ENCODE measurements at regions not wholly inside any gene's neighbourhood (a gene's known extent, or its start where the extent isn't known, plus 50 kb on each side); places are given as distances from the start of the nearest gene placed in this dataset.
"Not testable (repeated sequence)": the region's sequence is repeated elsewhere in the genome, so short reads cannot be mapped to it uniquely, and the experiment has no call there.

DNA sequence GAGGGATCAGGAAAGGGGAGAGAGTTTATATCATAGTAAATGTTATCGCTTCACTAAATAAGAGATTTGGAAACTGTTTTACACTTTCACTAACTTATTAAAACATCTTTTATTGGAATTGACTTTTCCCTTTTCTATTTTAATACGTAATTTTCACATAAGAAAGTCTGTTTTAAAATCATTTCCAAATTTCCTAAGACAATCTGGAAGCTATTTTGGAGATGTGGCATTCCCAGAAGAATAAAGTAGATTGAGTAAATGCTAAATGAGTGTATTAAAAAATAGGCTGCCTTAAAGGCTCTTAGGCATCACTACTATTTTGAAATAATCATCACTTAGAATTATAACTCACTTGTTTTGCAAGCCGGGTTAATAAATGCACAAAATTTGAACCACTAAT, 763.5 kb downstream of the EDEM1 start:
- no peak for DNase-seq

DNA sequence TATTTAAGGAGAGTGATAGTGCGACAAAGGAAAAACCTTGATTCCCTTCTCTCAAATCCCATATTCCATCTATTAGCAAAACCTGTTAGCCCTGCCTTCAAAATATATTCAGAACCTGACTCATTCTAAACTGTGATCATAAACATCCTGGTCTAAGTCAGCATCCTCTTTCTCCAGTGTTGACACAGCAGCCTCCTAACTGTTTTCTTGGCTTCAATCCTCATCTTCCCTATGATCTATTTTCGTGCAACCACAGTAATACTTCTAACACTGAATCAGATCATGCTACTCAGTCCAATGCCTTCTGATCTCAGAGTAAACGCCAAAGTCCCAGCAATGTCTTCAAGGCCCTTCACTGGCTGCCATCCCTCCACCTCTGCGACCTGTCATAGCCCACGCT, 785.1 kb downstream of the EDEM1 start:
- DNase-seq = no peak

DNA sequence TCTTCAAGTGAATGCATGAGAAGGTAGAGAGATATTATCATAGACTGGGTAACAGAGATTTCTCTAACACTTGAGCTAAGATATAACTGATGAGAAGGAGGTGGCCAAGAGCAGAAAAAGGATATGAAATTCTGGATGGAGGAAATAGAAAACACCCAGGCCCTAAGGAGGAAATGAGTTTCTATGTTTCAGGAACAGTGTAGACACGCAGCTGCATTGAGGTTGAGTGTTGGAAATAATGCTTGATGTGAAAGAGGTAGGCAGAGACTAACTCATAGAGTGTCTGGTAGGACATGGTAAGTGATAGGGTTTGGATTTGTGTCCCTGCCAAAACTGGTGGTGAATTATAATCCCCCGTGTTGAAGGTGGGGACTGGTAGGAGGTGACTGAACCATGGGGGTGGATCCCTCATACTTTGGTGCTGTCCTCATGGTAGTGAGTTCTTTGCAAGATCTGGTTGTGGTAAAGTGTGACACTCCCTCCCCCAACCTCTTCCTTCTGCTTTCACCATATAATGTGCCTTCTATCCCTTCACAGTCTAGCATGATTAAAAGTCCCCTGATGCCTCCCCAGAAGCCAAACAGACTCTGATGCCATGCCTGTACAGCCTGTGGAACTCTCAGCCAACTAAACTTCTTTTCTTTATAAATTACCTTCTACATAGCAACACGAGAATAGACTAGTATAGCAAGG, 787.3 kb downstream of the EDEM1 start:
- DNase-seq = no peak

GRCh38 chr3:5977331-5977730, 789.8 kb downstream of the EDEM1 start:
- no peak for DNase-seq

GRCh38 chr3:5980475-5980874, 793.0 kb downstream of the EDEM1 start:
- no peak for DNase-seq

DNA sequence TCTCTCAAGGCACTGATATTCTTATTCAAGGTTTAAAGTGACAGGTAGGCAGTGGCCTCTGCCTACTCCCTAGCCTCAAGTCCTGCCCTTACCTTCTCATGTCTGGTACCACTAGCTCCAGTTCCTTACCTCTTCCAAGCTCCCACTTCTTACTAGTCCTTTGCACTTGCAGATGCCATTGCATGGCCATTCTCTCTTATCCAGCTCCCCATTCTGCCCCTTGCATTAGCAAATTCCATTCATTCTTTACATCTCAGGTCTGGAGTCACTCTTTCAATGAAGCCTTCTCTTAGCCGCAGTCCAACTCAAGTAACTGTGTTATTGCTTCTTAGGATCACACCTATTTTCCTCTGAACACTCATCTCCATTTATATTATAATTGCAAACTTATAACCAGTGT, 807.1 kb downstream of the EDEM1 start:
- DNase-seq = no peak

- DNase-seq = no peak
Measured at GRCh38 chr3:6018456-6018855, 830.9 kb downstream of the EDEM1 start.

DNA sequence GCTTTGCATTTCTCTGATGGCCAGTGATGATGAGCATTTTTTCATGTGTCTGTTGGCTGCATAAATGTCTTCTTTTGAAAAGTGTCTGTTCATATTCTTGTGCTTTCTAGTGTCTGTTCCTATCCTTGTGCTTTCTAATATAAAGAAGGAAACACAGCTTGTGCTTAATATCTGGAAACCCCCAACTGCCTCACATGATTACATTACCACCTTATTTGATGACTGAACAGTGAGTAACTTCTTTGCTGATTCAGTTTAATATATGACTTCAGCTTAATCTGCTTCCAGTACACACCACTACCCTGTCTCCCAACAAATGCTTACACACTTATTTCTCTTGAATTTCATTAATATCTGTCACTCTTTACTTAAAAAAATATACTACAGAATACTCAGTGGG, 835.1 kb downstream of the EDEM1 start:
- DNase-seq = no peak

GRCh38 chr3:6025032-6025431, 835.9 kb upstream of the GRM7 start:
- no peak for DNase-seq

DNA sequence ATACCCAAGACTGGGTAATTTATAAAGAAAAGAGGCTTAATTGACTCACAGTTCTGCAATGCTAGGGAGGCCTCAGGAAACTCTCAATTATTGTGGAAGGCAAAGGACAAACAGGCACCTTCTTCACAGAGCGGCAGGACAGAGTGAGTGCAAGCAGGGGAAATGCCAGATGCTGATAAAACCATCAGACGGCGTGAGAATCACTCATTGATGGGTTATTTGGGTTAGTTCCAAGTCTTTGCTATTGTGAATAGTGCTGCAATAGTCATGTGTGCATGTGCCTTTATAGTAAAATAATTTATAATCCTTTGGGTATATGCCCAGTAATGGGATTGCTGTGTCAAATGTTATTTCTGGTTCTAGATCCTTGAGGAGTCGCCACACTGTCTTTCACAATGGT, 830.3 kb upstream of the GRM7 start:
- DNase-seq = not testable (repeated sequence)

DNA sequence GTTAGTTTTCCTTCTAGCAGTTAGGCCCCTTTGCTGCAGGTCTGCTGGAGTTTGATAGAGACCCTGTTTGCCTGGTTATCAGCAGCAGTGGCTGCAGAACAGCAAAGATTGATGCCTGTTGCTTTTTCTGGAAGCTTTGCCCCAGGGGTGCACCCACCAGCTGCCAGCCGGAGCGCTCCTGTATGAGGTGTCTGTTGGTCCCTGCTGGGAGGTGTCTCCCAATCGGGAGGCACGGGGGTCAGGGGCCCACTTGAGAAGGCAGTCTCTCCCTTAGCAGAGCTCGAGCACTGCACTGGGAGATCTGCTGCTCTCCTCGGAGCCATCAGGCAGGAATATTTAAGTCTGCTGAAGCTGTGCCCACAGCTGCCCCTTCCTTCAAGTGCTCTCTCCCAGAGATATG, 825.3 kb upstream of the GRM7 start:
- DNase-seq = no peak

GRCh38 chr3:6039971-6040370, 820.9 kb upstream of the GRM7 start:
- DNase-seq = no peak

GRCh38 chr3:6041894-6042293, 819.0 kb upstream of the GRM7 start:
- DNase-seq = no peak

DNA sequence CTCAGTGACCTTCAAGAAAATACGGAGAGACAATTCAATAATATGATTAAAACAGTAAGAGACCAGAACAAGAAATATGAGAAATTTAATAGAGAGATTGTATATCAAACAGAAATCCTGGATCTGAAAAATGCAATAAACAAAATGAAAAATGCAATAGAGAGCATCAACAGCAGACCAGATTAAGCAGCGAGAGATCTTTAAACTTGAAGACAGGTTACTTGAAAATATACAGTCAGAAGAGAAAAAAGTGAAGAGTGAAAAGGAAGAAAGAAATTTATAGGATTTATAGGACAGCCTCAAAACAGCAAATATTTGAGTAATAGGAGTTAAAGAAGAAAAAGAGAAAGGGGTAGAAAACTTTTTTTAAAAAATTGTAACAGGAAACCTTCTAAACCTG, 813.9 kb upstream of the GRM7 start:
- DNase-seq = no peak

GRCh38 chr3:6060251-6060650, 800.7 kb upstream of the GRM7 start:
- no peak for DNase-seq

- no peak for DNase-seq
Measured at GRCh38 chr3:6062261-6063187, 798.4 kb upstream of the GRM7 start.

GRCh38 chr3:6066397-6066796, 794.5 kb upstream of the GRM7 start:
- DNase-seq = no peak

GRCh38 chr3:6066868-6067578, 793.9 kb upstream of the GRM7 start:
- DNase-seq = not testable (repeated sequence)

- DNase-seq = no peak
Measured at GRCh38 chr3:6074952-6075351, 786.0 kb upstream of the GRM7 start.

DNA sequence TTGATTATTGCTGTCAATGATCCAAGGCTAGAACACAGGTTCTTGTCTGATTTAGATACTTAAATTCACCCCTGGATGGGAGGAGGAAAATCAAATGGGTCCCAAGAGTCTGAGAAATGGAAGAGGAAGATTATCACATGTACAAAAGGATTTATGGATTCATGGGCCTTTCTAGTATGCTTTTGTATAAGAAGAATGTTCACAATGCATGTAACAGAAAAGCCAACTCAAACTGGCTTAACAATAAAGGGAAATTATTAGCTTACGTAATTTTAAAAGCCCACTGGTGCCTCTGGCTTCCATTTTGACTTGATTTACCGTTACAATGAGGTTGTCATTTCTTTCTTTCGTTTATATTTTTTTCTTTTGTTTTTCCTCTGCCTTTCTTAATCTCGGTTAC, 782.5 kb upstream of the GRM7 start:
- DNase-seq = no peak

GRCh38 chr3:6079011-6079410, 781.9 kb upstream of the GRM7 start:
- no peak for DNase-seq

DNA sequence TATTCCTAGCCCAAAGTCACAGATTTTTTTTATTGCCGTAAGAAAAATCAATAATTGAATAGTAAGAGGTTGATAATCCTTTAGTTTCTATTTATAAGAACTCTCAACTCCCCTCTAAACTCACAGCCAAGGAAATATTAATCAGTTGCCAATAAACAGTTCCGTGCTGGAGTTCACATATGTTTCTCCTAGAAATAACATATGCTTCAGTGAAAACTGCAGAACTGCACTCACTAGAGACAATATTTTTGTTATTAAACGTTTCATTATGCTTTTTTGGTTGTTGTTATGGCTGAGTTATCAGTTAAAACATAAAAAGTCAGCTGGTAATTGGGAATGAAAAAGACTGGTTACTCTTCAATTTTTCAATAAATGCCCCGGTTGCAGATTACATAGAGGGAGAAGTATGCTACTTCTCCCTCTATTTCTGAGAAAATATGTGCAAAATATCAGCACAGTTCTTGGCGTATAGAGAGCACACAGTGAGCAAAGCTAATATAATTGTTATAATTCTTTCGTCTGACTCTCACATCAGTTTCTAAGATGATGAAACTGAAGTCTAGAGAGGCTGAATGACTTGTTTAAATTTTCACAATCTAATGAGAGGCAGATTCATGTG, 781.2 kb upstream of the GRM7 start:
- DNase-seq = no peak

Data from anterior cingulate cortex (tissue), 58 donors.